IMR-90 (cell line): ENCODE measurements at regions not wholly inside any gene's neighbourhood (a gene's known extent, or its start where the extent isn't known, plus 50 kb on each side); places are given as distances from the start of the nearest gene placed in this dataset.

Source experiments
- ATAC-seq: fragments of 200-7000 bp; cut with Tn5 transposase; 2 replicates; pipeline ENCODE4 v1.9.1; 2020; ENCODE audit warnings: low read depth, mild to moderate bottlenecking, moderate library complexity
- BruUV-seq: library from RNA; stranded (reverse); fragments of 400-500 nt; replicated peaks from 2 replicates; lab custom pipeline; 2021; lab: Mats Ljungman, UMichigan
- CTCF ChIA-PET: fragments of 300-600 bp; formaldehyde crosslinking; extraction: SDS; loops from one replicate; lab custom pipeline; 2021; ENCODE audit warnings: antibody characterized with exemption; lab: Yijun Ruan, JAX
- POLR2A ChIA-PET: fragments of 300-600 bp; sonication (Branson Sonifier 250); formaldehyde crosslinking; loops from one replicate; lab custom pipeline; 2022; ENCODE audit warnings: antibody characterized with exemption; ENCODE audit not compliant: unreplicated experiment; lab: Charles Lee
- DNase-seq: peaks from one replicate; pipeline ENCODE4 v3.0.0; 2013
- H2AFZ ChIP-seq: replicated peaks from 2 replicates; pipeline ENCODE3; 2013; ENCODE audit warnings: low read length, mild to moderate bottlenecking; ENCODE audit not compliant: poor library complexity
- H2AK5ac ChIP-seq: 2 replicates; pipeline ENCODE4 v1.6.1; 2013; ENCODE audit warnings: low read depth, low read length, inconsistent platforms
- H2AK9ac ChIP-seq: replicated peaks from 2 replicates; pipeline ENCODE3; 2013; ENCODE audit warnings: mild to moderate bottlenecking, low read depth, low read length, moderate library complexity; ENCODE audit not compliant: poor library complexity
- H2BK120ac ChIP-seq: 2 replicates; pipeline ENCODE4 v1.6.1; 2013; ENCODE audit warnings: low read depth, low read length, inconsistent platforms
- H2BK15ac ChIP-seq: 3 replicates; pipeline ENCODE4 v1.6.1; 2013; ENCODE audit warnings: low read depth, low read length, inconsistent platforms
- H2BK20ac ChIP-seq: 2 replicates; pipeline ENCODE4 v1.6.1; 2013; ENCODE audit warnings: low read depth, mild to moderate bottlenecking, inconsistent platforms, low read length, moderate library complexity
- H2BK5ac ChIP-seq: 2 replicates; pipeline ENCODE4 v1.6.1; 2013; ENCODE audit warnings: mild to moderate bottlenecking, low read depth, low read length, inconsistent platforms; ENCODE audit not compliant: poor library complexity, severe bottlenecking
- H3K14ac ChIP-seq: replicated peaks from 2 replicates; pipeline ENCODE4 v1.6.1; 2013; ENCODE audit warnings: low read depth, low read length, inconsistent platforms
- H3K18ac ChIP-seq: 2 replicates; pipeline ENCODE4 v1.6.1; 2013; ENCODE audit warnings: low read depth, low read length, control low read depth
- H3K23ac ChIP-seq: 2 replicates; pipeline ENCODE4 v1.6.1; 2013; ENCODE audit warnings: low read depth, low read length, inconsistent platforms
- H3K27ac ChIP-seq: 2 replicates; pipeline ENCODE4 v1.5.1; 2013; ENCODE audit warnings: mild to moderate bottlenecking, control low read depth, low read length; ENCODE audit not compliant: insufficient read depth
- H3K27me3 ChIP-seq: 2 replicates; pipeline ENCODE4 v1.6.1; 2013; ENCODE audit warnings: low read length; ENCODE audit not compliant: control insufficient read depth, insufficient read depth
- H3K36me3 ChIP-seq: 2 replicates; pipeline ENCODE4 v1.6.1; 2013; ENCODE audit warnings: low read length, mixed read lengths; ENCODE audit not compliant: control insufficient read depth, insufficient read depth
- H3K4ac ChIP-seq: 2 replicates; pipeline ENCODE4 v1.6.1; 2013; ENCODE audit warnings: low read depth, low read length, inconsistent platforms
- H3K4me1 ChIP-seq: 2 replicates; pipeline ENCODE4 v1.6.1; 2013; ENCODE audit warnings: low read length, mixed read lengths; ENCODE audit not compliant: control insufficient read depth, insufficient read depth
- H3K4me2 ChIP-seq: 2 replicates; pipeline ENCODE4 v1.6.1; 2013; ENCODE audit warnings: low read depth, mild to moderate bottlenecking, control low read depth, low read length, moderate library complexity
- H3K4me3 ChIP-seq: 2 replicates; pipeline ENCODE4 v1.5.1; 2013; ENCODE audit warnings: low read depth, mild to moderate bottlenecking, control low read depth, low read length, moderate library complexity; ENCODE audit not compliant: insufficient read depth
- H3K56ac ChIP-seq: 2 replicates; pipeline ENCODE4 v1.6.1; 2013; ENCODE audit warnings: low read length, inconsistent platforms; ENCODE audit not compliant: insufficient read depth; ENCODE audit errors: extremely low read depth
- H3K79me1 ChIP-seq, 2 experiments: 2 replicates each; pipeline ENCODE4 v1.6.1; 2013; ENCODE audit warnings: low read length in 2 of 2, inconsistent platforms in 1 of 2, low read depth in 1 of 2
- H3K9ac ChIP-seq: 2 replicates; pipeline ENCODE4 v1.6.1; 2013; ENCODE audit warnings: low read depth, low read length, control low read depth
- H3K9me1 ChIP-seq: 2 replicates; pipeline ENCODE4 v1.6.1; 2013; ENCODE audit warnings: low read length, inconsistent platforms; ENCODE audit not compliant: insufficient read depth
- H3K9me3 ChIP-seq: 2 replicates; pipeline ENCODE4 v1.6.1; 2013; ENCODE audit warnings: low read length; ENCODE audit not compliant: control insufficient read depth, insufficient read depth
- H4K20me1 ChIP-seq: 2 replicates; pipeline ENCODE4 v1.6.1; 2013; ENCODE audit warnings: low read length, inconsistent platforms; ENCODE audit not compliant: insufficient read depth
- H4K5ac ChIP-seq: 2 replicates; pipeline ENCODE4 v1.6.1; 2013; ENCODE audit warnings: mild to moderate bottlenecking, low read depth, low read length, control low read depth
- H4K8ac ChIP-seq, 2 experiments: 2 replicates each; pipeline ENCODE4 v1.6.1; 2013; ENCODE audit warnings: low read depth in 2 of 2, low read length in 2 of 2, control low read depth in 1 of 2, inconsistent platforms in 1 of 2
- H4K91ac ChIP-seq: 2 replicates; pipeline ENCODE4 v1.6.1; 2013; ENCODE audit warnings: low read depth, low read length, inconsistent platforms; ENCODE audit not compliant: insufficient read depth
- MXI1 ChIP-seq: IDR thresholded peaks from 2 replicates; pipeline ENCODE4 v1.6.1; 2012; ENCODE audit warnings: low read depth, mild to moderate bottlenecking, low read length, moderate library complexity, borderline replicate concordance
- RCOR1 ChIP-seq: IDR thresholded peaks from 2 replicates; pipeline ENCODE4 v1.6.1; 2012; ENCODE audit warnings: mild to moderate bottlenecking, low read length, improper control_type of control experiment; ENCODE audit not compliant: insufficient replicate concordance
- USF2 ChIP-seq: fragments of 150-350 bp; IDR thresholded peaks from 2 replicates; pipeline ENCODE4 v1.6.1; 2017; ENCODE audit warnings: mild to moderate bottlenecking, antibody characterized with exemption, low read length, low read depth
- WGBS, 2 experiments: methylation state at CpG; one replicate each; pipeline versions ENCODE4 v1.1.5 to v1.1.7; 2013; ENCODE audit warnings: missing lambda C conversion rate in 2 of 2; ENCODE audit not compliant: insufficient read length in 1 of 2; ENCODE audit errors: extremely low coverage in 2 of 2; 5-methylcytosine and 5-hydroxymethylcytosine counted together
- dilution Hi-C: fragments of 300-500 bp; cut with HindIII; formaldehyde crosslinking; loops from one replicate; pipeline ENCODE4 v1.14.3; 2018; ENCODE audit warnings: low sequenced_read_pairs; ENCODE audit not compliant: unreplicated experiment
- in situ Hi-C: fragments of 300-500 bp; cut with MboI; formaldehyde crosslinking; loops from 3 replicates; pipeline ENCODE4 v1.14.3; 2019; ENCODE audit warnings: low sequenced_read_pairs, inconsistent platforms, mixed read lengths
- intact Hi-C: fragments of 100-400 bp; cut with micrococcal nuclease; formaldehyde crosslinking; loops from 2 replicates; pipeline ENCODE4 v1.10.0; 2022

GRCh38 chr3:23083701-23084100 lies 119.4 kb upstream of the UBE2E2 start:
- Histone ChIP-seq H4K5ac (no peak overlapping the region), H2BK5ac (no peak overlapping the region), H3K4me1 (no peaks in the 10 kb centered on the region), H4K20me1 (no peaks in the 10 kb centered on the region), H2BK15ac (no peak overlapping the region), H3K36me3 (no peaks in the 10 kb centered on the region), H3K18ac (no peak overlapping the region), H3K9ac (no peak overlapping the region), H2AK5ac (no peak overlapping the region), H3K56ac (no peak overlapping the region), H3K27me3 (no peaks in the 10 kb centered on the region; the same call in 1 of the 2 replicates), H3K79me1 (no peaks in the 10 kb centered on the region), H3K4ac (no peak overlapping the region), H3K9me1 (no peaks in the 10 kb centered on the region), H3K14ac (no peak overlapping the region), H3K23ac (no peak overlapping the region), H2AFZ (no peak overlapping the region), H2AK9ac (no peak overlapping the region), H4K91ac (no peak overlapping the region), H2BK20ac (no peak overlapping the region), H4K8ac (no peak overlapping the region), H3K4me3 (no peak overlapping the region), H2BK120ac (no peak overlapping the region), H3K4me2 (no peak overlapping the region), H3K27ac (no peak overlapping the region), H3K9me3 (no peaks in the 10 kb centered on the region)
- intact Hi-C loops (no loop called here), dilution Hi-C loops (no loop called here), in situ Hi-C loops (no loop called here)
- no peak for ATAC-seq
- TF ChIP-seq RCOR1 (no peak), USF2 (no peak), MXI1 (no peak)
- WGBS, 2 experiments: no CpG with 5 or more reads among the region's 4 CpGs
- CTCF ChIA-PET: no interaction called here
- no peak for DNase-seq
- no TSS peak for BruUV-seq
- POLR2A ChIA-PET: no interaction called here
